Pancreas (tissue), 10 donors: ENCODE measurements at regions not wholly inside any gene's neighbourhood (a gene's known extent, or its start where the extent isn't known, plus 50 kb on each side); places are given as distances from the start of the nearest gene placed in this dataset.

Experiments
- ATAC-seq, 4 donors: fragments of 200-7000 bp; cut with Tn5 transposase; one replicate each; pipeline versions ENCODE4 v1.8.0 to v1.9.1; 2020; ENCODE audit warnings: mild to moderate bottlenecking in 4 of 4, moderate library complexity in 4 of 4
- DNase-seq, 6 donors: peaks; one replicate each; pipeline ENCODE4 v3.0.0-alpha.2; 2020
- FAIRE-seq: peaks from 2 replicates; lab custom pipeline; 2012; peaks lifted over from hg19 to GRCh38; lab: Jason Lieb, UNC
- H3K27ac ChIP-seq, 4 donors: fragments of 200-600 bp; sonication (generic); 1 replicate in 3 of 4; 2 replicates in 1 of 4; pipeline versions ENCODE4 v1.5.0 to v1.8.0; 2020
- H3K27me3 ChIP-seq, 4 donors: fragments of 200-600 bp; one replicate each; pipeline ENCODE4 v1.8.0; 2021
- H3K36me3 ChIP-seq, 3 donors: fragments of 200-600 bp; sonication (generic) in 1 of 3; one replicate each; pipeline versions ENCODE4 v1.5.0 to v1.8.0; 2020 to 2021
- H3K4me1 ChIP-seq, 3 donors: fragments of 200-600 bp; one replicate each; pipeline ENCODE4 v1.8.0; 2021
- H3K4me3 ChIP-seq, 4 donors: fragments of 200-600 bp; sonication (generic) in 2 of 4; one replicate each; pipeline versions ENCODE4 v1.5.0 to v1.8.0; 2020 to 2021
- H3K9me3 ChIP-seq, 4 donors: fragments of 200-600 bp; one replicate each; pipeline ENCODE4 v1.8.0; 2021
- CTCF ChIP-seq, 4 donors: fragments of 200-600 bp; sonication (generic) in 3 of 4; IDR thresholded peaks; one replicate each; pipeline versions ENCODE4 v1.5.0 to v1.8.0; 2021; ENCODE audit warnings: antibody characterized with exemption in 4 of 4
- WGBS, 2 donors: extraction: QIAGEN DNeasy Blood & Tissue Kit; methylation state at CpG; one replicate each; pipeline ENCODE4 v1.1.7; 2013; 5-methylcytosine and 5-hydroxymethylcytosine counted together
- intact Hi-C, 3 donors: fragments of 100-400 bp; cut with DNase I; formaldehyde crosslinking; loops; one replicate each; pipeline versions ENCODE4 v1.11.1 to v1.14.2; 2022
- donor health status: healthy with polysubstance abuse.
- donor health status: DM: no; HTN: no; CAD: no; lungs with moderate emphysema.
- donor health status: DM: no; HTN: no; CAD: no.
- donor health status: control.
- donor health status: control.
- donor health status: Bipolar disorder and iron deficiency.
- donor health status: DM: yes; HTN: yes; CAD: no.
- donor health status: DM: no; HTN: no; CAD: no.
- donor health status: DM: no; HTN: no; CAD: no.
- donor health status: DM: yes; HTN: yes; CAD: no.

DNA sequence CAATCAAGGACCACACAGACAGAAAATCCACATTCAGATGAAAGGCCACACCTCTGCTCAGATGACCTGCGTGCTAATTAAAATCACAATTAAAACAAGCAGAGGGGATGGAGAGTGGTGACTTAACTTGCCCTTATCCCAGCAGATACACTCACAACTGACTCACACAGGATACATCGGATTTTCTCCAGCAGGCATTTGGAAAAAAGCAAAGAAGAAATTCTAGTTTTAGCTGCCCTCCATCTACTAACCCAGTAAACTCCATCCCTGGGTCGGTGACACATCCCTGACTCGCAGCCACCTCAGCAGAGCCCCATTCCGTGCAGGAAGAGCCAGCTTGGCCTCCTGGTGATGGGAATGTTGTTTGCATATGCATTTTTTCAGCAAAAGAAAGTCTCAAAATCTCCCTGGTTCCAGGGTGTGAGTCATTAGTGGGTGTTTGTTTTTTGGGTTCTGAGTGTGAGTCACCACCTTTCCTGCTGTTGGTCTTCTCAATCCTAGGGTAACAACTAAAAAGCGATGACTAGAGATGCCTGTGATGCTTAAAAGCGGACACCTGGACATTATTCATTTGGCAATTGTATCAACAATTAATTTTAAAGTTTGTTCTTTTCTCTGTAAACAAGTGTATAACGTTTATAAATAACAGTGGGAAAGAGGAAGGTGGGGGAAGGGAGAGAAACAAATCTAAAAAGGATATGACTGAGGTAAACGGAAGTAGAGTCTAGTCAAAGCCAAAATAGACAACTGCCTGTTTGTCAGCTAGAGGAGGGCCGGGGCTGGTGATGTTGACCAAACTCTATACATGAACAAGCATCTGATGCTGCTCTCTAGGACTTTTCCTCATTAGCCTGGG, 49.8 kb upstream of the SLC4A7 start:
- intact Hi-C loops, result no loop called here
- H3K4me3 ChIP-seq, result no peak overlapping the region
- H3K9me3 ChIP-seq, result no peaks in the 10 kb centered on the region
- TF ChIP-seq CTCF (IDR thresholded peaks at IDR 0.05), result no peak
- DNase-seq (peak in 1 of 6 donors; percentile 13), ATAC-seq (peak in 3 of 4 donors; percentile 56 to 80 (median 77)), FAIRE-seq (no peak)
- peaks cover 0 to 3% (median 0%) of the 10 kb centered on the region in 3 donors for H3K4me1 ChIP-seq
- peak overlapping the region in 2 of 4 donors; percentile 37 to 54 for H3K27ac ChIP-seq
- 47 to 55% methylated on average over 10 of the region's 10 CpGs for WGBS, 2 donors
- no peaks in the 10 kb centered on the region for H3K36me3 ChIP-seq
- H3K27me3 ChIP-seq, result no peaks in the 10 kb centered on the region
